ENCODE measurements at regions not wholly inside any gene's neighbourhood (a gene's known extent, or its start where the extent isn't known, plus 50 kb on each side); places are given as distances from the start of the nearest gene placed in this dataset.

DNA sequence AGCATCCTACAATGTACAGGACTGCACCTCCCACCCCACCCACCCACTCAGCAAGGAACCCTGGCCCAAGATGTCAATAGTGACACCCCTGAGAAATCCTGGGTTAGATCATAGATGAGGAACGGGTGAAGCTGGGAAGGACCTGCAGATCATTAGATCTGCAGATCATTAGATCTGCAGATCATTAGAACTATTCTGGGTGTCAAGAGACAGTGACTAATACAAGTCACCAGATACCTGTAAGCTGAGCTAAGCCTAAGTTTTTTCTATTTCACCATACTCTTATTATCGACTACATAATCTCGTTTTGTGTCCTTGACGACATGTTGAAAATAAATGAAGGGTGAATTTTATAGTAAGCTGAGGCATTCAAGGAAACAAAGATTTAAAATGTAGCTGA lies 325.7 kb downstream of the DUSP10 start (continued):
- TF ChIP-seq ZNF878 (CRISPR knock-in tag; IDR thresholded peaks at IDR 0.05): no peak
- TF ChIP-seq ZNF263 (CRISPR knock-in tag; IDR thresholded peaks at IDR 0.05): no peak

DNA sequence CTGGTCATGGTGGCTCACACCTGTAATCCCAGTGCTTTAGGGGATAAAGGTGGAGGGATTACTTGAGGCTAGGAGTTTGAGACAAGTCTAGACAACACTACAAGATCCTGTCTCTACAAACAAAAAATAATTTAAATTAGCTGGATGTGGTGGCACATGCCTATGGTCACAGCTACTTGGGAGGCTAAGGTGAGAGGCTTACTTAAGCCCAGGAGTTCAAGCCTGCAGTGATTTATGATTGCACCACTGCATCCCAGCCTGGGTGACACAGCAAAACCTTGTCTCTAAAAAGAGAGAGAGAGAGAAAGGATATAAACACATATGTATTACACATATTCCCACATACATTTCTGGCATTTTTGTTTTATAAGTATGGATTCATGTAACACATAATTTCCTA lies 325.2 kb downstream of the DUSP10 start:
- Histone ChIP-seq H3K27me3 (ENCODE audit: control insufficient read depth in 1 of 2, insufficient read depth in 2 of 2, low read length in 2 of 2) (no peaks in the 10 kb centered on the region), H3K4me1 (ENCODE audit: insufficient read depth, low read length) (no peaks in the 10 kb centered on the region), H3K9me3 (ENCODE audit: low read length) (no peaks in the 10 kb centered on the region; the same call in 1 of the 2 replicates), H3K36me3 (replicated peaks in 1 of 2; ENCODE audit: control insufficient read depth in 1 of 2, insufficient read depth in 2 of 2, low read length in 2 of 2) (no peaks in the 10 kb centered on the region), H3K4me2 (ENCODE audit: low read depth, low read length) (no peak overlapping the region), H3K9ac (ENCODE audit: insufficient read depth, low read depth, low read length) (no peak overlapping the region), H4K20me1 (ENCODE audit: insufficient read depth, low read length) (no peaks in the 10 kb centered on the region), H3K79me2 (ENCODE audit: insufficient read depth, low read length) (no peaks in the 10 kb centered on the region), H3K4me3 (replicated peaks in 1 of 3; ENCODE audit: insufficient read depth in 1 of 3, low read depth in 2 of 3, low read length in 3 of 3) (no peak overlapping the region), H3K27ac (ENCODE audit: extremely low read length, insufficient read depth, low read length) (no peak overlapping the region), H2AFZ (ENCODE audit: low read length) (no peak overlapping the region)
- intact Hi-C loops (cut with micrococcal nuclease; ENCODE audit: unreplicated experiment) (no loop called here), in situ Hi-C loops (cut with HindIII; ENCODE audit: extremely low pct_ligation_motif_present, low pct_unique_long_range_greater_than_20kb) (no loop called here)
- no TSS peak for BruUV-seq (replicated peaks)
- FAIRE-seq (no peak), ATAC-seq (no peak), DNase-seq (ENCODE audit: low spot score) (no peak)
- ChIA-PET POLR2A (no interaction called here), CTCF (ENCODE audit: low intra/inter-chr PET ratio, low total read pairs) (no interaction called here)
- TF ChIP-seq, protein P1, sequence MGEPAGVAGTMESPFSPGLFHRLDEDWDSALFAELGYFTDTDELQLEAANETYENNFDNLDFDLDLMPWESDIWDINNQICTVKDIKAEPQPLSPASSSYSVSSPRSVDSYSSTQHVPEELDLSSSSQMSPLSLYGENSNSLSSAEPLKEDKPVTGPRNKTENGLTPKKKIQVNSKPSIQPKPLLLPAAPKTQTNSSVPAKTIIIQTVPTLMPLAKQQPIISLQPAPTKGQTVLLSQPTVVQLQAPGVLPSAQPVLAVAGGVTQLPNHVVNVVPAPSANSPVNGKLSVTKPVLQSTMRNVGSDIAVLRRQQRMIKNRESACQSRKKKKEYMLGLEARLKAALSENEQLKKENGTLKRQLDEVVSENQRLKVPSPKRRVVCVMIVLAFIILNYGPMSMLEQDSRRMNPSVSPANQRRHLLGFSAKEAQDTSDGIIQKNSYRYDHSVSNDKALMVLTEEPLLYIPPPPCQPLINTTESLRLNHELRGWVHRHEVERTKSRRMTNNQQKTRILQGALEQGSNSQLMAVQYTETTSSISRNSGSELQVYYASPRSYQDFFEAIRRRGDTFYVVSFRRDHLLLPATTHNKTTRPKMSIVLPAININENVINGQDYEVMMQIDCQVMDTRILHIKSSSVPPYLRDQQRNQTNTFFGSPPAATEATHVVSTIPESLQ (CRISPR knock-in tag; conservative IDR thresholded peaks at IDR 0.05): no peak
- TF ChIP-seq, protein P2, sequence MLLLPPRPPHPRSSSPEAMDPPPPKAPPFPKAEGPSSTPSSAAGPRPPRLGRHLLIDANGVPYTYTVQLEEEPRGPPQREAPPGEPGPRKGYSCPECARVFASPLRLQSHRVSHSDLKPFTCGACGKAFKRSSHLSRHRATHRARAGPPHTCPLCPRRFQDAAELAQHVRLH (CRISPR knock-in tag; IDR thresholded peaks at IDR 0.05; ENCODE audit: borderline replicate concordance, low read depth): no peak
- TF ChIP-seq, protein P3, sequence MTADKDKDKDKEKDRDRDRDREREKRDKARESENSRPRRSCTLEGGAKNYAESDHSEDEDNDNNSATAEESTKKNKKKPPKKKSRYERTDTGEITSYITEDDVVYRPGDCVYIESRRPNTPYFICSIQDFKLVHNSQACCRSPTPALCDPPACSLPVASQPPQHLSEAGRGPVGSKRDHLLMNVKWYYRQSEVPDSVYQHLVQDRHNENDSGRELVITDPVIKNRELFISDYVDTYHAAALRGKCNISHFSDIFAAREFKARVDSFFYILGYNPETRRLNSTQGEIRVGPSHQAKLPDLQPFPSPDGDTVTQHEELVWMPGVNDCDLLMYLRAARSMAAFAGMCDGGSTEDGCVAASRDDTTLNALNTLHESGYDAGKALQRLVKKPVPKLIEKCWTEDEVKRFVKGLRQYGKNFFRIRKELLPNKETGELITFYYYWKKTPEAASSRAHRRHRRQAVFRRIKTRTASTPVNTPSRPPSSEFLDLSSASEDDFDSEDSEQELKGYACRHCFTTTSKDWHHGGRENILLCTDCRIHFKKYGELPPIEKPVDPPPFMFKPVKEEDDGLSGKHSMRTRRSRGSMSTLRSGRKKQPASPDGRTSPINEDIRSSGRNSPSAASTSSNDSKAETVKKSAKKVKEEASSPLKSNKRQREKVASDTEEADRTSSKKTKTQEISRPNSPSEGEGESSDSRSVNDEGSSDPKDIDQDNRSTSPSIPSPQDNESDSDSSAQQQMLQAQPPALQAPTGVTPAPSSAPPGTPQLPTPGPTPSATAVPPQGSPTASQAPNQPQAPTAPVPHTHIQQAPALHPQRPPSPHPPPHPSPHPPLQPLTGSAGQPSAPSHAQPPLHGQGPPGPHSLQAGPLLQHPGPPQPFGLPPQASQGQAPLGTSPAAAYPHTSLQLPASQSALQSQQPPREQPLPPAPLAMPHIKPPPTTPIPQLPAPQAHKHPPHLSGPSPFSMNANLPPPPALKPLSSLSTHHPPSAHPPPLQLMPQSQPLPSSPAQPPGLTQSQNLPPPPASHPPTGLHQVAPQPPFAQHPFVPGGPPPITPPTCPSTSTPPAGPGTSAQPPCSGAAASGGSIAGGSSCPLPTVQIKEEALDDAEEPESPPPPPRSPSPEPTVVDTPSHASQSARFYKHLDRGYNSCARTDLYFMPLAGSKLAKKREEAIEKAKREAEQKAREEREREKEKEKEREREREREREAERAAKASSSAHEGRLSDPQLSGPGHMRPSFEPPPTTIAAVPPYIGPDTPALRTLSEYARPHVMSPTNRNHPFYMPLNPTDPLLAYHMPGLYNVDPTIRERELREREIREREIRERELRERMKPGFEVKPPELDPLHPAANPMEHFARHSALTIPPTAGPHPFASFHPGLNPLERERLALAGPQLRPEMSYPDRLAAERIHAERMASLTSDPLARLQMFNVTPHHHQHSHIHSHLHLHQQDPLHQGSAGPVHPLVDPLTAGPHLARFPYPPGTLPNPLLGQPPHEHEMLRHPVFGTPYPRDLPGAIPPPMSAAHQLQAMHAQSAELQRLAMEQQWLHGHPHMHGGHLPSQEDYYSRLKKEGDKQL (CRISPR knock-in tag; IDR thresholded peaks at IDR 0.05; ENCODE audit: low read depth): no peak
- no peak for TF ChIP-seq SRSF4 (IDR thresholded peaks at IDR 0.05; ENCODE audit: low read depth, low read length, poor library complexity, severe bottlenecking)

Data from HepG2 (cell line).